ENCODE measurements at regions not wholly inside any gene's neighbourhood (a gene's known extent, or its start where the extent isn't known, plus 50 kb on each side); places are given as distances from the start of the nearest gene placed in this dataset.

DNA sequence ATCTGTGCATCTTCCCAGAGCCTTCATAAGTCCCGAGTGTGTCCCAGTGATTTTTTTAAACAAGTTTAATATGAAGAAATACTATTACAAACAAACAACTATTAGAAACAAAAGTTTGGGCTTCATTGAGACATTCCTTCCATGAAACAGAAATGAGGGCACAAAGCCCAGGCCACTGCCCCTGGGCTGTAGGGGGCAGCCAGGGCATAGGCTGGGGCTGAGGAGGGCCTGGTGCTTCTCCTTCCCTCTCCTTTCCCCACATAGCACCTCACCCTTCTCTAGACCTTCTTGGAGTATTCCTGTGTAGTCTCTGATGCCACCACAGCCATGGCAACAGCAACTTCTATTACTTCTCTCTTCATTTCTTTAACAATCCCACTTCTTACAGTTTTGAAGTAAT, 348.2 kb downstream of the IRX2 start:
- Histone ChIP-seq H3K36me3 (no peaks in the 10 kb centered on the region), H3K9me3 (no peaks in the 10 kb centered on the region), H3K4me3 (no peak overlapping the region), H3K27me3 (no peaks in the 10 kb centered on the region), H3K27ac (no peak overlapping the region), H3K4me1 (no peaks in the 10 kb centered on the region)
- 73% methylated on average over 1 of the region's 1 CpG for WGBS
- DNase-seq (ENCODE audit: low spot score in 2 of 2): no peak
- no peak for TF ChIP-seq POLR2AphosphoS5 (IDR thresholded peaks at IDR 0.05)
- no peak for TF ChIP-seq EP300 (IDR thresholded peaks at IDR 0.05)
- no peak for TF ChIP-seq POLR2A (IDR thresholded peaks at IDR 0.05)
- TF ChIP-seq, protein P1, sequence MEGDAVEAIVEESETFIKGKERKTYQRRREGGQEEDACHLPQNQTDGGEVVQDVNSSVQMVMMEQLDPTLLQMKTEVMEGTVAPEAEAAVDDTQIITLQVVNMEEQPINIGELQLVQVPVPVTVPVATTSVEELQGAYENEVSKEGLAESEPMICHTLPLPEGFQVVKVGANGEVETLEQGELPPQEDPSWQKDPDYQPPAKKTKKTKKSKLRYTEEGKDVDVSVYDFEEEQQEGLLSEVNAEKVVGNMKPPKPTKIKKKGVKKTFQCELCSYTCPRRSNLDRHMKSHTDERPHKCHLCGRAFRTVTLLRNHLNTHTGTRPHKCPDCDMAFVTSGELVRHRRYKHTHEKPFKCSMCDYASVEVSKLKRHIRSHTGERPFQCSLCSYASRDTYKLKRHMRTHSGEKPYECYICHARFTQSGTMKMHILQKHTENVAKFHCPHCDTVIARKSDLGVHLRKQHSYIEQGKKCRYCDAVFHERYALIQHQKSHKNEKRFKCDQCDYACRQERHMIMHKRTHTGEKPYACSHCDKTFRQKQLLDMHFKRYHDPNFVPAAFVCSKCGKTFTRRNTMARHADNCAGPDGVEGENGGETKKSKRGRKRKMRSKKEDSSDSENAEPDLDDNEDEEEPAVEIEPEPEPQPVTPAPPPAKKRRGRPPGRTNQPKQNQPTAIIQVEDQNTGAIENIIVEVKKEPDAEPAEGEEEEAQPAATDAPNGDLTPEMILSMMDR (IDR thresholded peaks at IDR 0.05): no peak

DNA sequence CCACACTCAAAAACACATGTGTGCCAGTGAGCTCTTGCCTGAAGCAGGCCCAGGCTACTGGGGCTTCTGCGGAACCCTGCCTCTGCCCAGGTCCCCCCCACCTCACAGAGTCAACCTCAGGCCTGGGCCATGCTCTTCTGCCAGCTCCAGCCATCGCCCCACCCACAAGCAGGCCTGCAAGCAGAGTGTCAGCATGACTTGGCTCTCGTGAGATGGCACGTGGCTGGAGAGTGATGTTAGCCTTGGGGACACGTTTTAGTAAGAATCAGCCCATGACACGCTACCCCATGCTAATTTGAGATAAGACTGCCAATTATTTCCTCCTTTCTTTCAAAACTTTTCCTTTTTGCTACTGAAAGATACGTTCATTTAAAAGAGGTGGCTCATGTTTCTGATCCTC, 351.7 kb downstream of the IRX2 start:
- H3K27ac ChIP-seq: no peak overlapping the region
- WGBS: 41% methylated on average over 6 of the region's 7 CpGs
- H3K36me3 ChIP-seq: no peaks in the 10 kb centered on the region
- H3K4me3 ChIP-seq: no peak overlapping the region
- H3K9me3 ChIP-seq: no peaks in the 10 kb centered on the region
- H3K27me3 ChIP-seq: no peaks in the 10 kb centered on the region
- no peak for DNase-seq (ENCODE audit: low spot score in 2 of 2)
- no peaks in the 10 kb centered on the region for H3K4me1 ChIP-seq
- no peak for TF ChIP-seq EP300 (IDR thresholded peaks at IDR 0.05)
- TF ChIP-seq, protein P1 (IDR thresholded peaks at IDR 0.05): no peak
- TF ChIP-seq POLR2AphosphoS5 (IDR thresholded peaks at IDR 0.05): no peak
- TF ChIP-seq POLR2A (IDR thresholded peaks at IDR 0.05): no peak

DNA sequence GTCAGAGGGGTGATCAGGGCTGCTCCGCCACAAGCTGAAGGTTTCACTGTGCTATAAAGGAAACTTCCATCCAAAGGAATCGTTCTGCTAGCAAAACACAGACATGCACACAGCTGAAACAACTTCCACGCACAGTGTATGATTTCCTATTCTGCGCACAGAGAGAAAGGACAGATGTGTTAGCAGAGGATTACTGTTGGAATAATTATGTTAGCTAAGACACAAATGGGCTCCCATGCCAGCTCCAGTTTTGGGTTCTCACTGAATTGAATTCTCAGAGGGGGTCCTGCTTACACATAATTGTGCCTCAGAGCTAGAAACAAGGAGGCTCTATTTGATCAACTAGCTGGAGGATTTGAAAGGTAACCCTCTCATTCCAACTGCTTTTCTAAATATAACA, 352.4 kb downstream of the IRX2 start:
- H3K27ac ChIP-seq: no peak overlapping the region
- no peaks in the 10 kb centered on the region for H3K36me3 ChIP-seq
- TF ChIP-seq POLR2AphosphoS5 (IDR thresholded peaks at IDR 0.05): no peak
- TF ChIP-seq EP300 (IDR thresholded peaks at IDR 0.05): no peak
- TF ChIP-seq, protein P1 (IDR thresholded peaks at IDR 0.05): no peak
- no peak for TF ChIP-seq POLR2A (IDR thresholded peaks at IDR 0.05)
- DNase-seq (ENCODE audit: low spot score in 2 of 2): no peak
- 75% methylated on average over 4 of the region's 4 CpGs for WGBS
- H3K27me3 ChIP-seq: no peaks in the 10 kb centered on the region
- no peak overlapping the region for H3K4me3 ChIP-seq
- no peaks in the 10 kb centered on the region for H3K4me1 ChIP-seq
- H3K9me3 ChIP-seq: no peaks in the 10 kb centered on the region

DNA sequence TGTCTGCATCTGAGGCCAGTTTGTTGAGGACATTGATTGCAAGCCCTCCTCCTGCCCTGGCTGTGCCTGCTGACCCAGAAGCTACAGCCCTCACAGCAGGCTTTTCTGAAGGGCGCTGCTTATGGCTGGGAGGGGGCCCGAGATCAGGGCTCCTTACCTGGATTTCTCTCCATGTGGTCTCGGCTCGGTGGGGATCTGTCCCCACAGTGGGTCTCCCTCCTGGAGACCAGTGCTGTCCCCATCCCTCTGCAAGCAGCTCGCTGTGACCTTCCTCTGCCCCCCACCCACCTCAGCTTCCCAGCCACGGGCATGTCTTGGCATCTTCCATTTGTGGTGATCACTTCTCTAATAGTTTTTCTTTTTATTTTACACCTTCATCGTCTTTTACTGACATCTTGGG, 357.9 kb downstream of the IRX2 start:
- no peak for TF ChIP-seq POLR2AphosphoS5 (IDR thresholded peaks at IDR 0.05)
- TF ChIP-seq EP300 (IDR thresholded peaks at IDR 0.05): no peak
- no peak for TF ChIP-seq POLR2A (IDR thresholded peaks at IDR 0.05)
- TF ChIP-seq, protein P1 (IDR thresholded peaks at IDR 0.05): no peak
- Histone ChIP-seq H3K9me3 (no peaks in the 10 kb centered on the region), H3K4me1 (no peaks in the 10 kb centered on the region), H3K27me3 (no peaks in the 10 kb centered on the region), H3K4me3 (no peak overlapping the region), H3K36me3 (no peaks in the 10 kb centered on the region), H3K27ac (no peak overlapping the region)
- 82% methylated on average over 6 of the region's 7 CpGs for WGBS
- no peak for DNase-seq (ENCODE audit: low spot score in 2 of 2)

DNA sequence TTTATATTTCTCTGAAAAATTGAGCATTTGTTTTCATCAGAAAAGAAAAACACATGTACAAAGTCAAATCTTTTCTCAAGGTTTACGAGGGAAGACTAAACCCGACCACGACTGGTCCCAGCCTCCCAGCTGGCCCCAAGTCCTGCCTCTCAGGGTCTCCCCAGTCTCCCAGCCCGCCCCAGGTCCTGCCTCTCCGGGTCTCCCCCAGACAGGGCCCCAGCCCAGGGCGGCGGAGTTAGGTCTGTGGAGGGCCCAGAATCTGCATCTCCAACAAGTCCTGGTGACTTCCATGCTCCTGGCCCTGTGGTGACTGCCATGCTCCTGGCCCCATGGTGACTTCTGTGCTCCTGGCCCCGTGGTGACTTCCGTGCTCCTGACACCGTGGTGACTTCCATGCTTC, 359.9 kb downstream of the IRX2 start:
- H3K9me3 ChIP-seq: no peaks in the 10 kb centered on the region
- H3K27ac ChIP-seq: no peak overlapping the region
- peaks cover 12% of the 10 kb centered on the region for H3K4me1 ChIP-seq
- no peak for DNase-seq (ENCODE audit: low spot score in 2 of 2)
- TF ChIP-seq POLR2A (IDR thresholded peaks at IDR 0.05) (no peak), EP300 (IDR thresholded peaks at IDR 0.05) (no peak), POLR2AphosphoS5 (IDR thresholded peaks at IDR 0.05) (no peak)
- TF ChIP-seq, protein P1 (IDR thresholded peaks at IDR 0.05): no peak
- 75% methylated on average over 10 of the region's 10 CpGs for WGBS
- H3K36me3 ChIP-seq: no peaks in the 10 kb centered on the region
- no peak overlapping the region for H3K4me3 ChIP-seq
- no peaks in the 10 kb centered on the region for H3K27me3 ChIP-seq

Data from suprapubic skin (tissue), 4 donors.